GM12865 (cell line): ENCODE measurements at regions not wholly inside any gene's neighbourhood (a gene's known extent, or its start where the extent isn't known, plus 50 kb on each side); places are given as distances from the start of the nearest gene placed in this dataset.
"Not testable (repeated sequence)": the region's sequence is repeated elsewhere in the genome, so short reads cannot be mapped to it uniquely, and the experiment has no call there.

Experiments used
- DNase-seq: peaks from one replicate; pipeline ENCODE4 v3.0.0; 2010; ENCODE audit warnings: low read depth
- H3K4me3 ChIP-seq: 2 replicates; pipeline ENCODE4 v1.5.1; 2011; ENCODE audit warnings: mild to moderate bottlenecking, low read depth, low read length, control low read depth
- TF ChIP-seq, protein P1 (sequence below): IDR thresholded peaks from 2 replicates; pipeline ENCODE4 v1.5.1; 2011; ENCODE audit warnings: low read length, control low read depth, low read depth, inconsistent platforms; ENCODE audit not compliant: insufficient read depth; ENCODE audit errors: missing control alignments

DNA sequence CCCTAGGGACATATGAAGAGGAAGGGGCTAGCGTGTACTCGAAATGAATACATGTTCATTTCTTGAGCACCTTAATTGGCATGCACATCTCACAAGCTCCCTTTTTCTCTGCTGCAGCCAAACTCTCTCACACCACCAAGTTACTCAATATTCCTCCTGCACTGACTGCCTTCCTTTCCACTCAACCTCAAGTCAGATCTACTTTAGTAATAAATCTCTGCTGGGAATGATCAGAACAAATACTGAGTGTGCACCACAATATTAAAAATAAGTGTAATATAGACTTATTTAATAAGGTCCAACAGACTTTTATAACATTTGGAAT lies 995.8 kb upstream of the WWC1 start:
- no peak overlapping the region for H3K4me3 ChIP-seq
- TF ChIP-seq, protein P1, sequence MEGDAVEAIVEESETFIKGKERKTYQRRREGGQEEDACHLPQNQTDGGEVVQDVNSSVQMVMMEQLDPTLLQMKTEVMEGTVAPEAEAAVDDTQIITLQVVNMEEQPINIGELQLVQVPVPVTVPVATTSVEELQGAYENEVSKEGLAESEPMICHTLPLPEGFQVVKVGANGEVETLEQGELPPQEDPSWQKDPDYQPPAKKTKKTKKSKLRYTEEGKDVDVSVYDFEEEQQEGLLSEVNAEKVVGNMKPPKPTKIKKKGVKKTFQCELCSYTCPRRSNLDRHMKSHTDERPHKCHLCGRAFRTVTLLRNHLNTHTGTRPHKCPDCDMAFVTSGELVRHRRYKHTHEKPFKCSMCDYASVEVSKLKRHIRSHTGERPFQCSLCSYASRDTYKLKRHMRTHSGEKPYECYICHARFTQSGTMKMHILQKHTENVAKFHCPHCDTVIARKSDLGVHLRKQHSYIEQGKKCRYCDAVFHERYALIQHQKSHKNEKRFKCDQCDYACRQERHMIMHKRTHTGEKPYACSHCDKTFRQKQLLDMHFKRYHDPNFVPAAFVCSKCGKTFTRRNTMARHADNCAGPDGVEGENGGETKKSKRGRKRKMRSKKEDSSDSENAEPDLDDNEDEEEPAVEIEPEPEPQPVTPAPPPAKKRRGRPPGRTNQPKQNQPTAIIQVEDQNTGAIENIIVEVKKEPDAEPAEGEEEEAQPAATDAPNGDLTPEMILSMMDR, result no peak
- DNase-seq, result no peak

DNA sequence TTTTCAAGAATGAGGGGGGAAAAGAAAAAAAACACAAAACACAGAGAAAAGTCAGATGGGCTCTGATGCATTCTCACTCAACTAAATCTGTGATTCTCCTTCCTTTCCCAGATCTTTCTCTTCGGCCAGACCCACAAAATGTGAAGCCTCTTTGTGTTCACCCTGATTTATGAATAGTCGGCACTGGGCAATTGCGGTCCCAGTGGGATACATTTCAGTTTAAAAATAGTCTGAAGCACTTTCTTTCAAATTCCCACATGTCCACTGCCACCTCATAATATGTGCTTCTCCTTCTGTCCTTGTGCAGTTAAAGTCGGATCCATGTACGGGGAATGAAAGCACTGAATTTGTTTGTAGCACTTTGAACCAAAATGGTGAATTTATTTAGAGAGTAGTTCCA lies 995.4 kb upstream of the WWC1 start:
- TF ChIP-seq, protein P1, result no peak
- no peak overlapping the region for H3K4me3 ChIP-seq
- no peak for DNase-seq

DNA sequence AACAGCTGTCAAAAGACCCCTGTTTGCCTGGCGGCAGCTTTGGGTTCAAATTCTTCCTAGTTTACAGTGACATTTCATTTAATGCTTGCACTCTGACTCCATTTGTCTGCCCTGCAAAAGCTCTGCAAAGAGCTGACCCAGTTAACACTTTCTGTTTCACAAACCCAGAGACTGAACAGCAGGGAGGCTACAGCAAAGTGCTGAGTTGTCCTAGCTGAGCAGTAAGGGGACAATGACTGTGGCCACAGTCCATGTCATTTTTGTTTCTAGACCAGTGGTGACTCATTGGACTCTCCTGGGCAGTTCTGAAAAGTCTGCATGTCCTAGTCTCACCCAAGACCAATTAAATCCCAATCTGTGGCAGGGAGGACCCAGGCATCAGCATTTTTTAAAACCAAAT lies 994.8 kb upstream of the WWC1 start:
- H3K4me3 ChIP-seq, result no peak overlapping the region
- no peak for DNase-seq
- TF ChIP-seq, protein P1, result no peak

DNA sequence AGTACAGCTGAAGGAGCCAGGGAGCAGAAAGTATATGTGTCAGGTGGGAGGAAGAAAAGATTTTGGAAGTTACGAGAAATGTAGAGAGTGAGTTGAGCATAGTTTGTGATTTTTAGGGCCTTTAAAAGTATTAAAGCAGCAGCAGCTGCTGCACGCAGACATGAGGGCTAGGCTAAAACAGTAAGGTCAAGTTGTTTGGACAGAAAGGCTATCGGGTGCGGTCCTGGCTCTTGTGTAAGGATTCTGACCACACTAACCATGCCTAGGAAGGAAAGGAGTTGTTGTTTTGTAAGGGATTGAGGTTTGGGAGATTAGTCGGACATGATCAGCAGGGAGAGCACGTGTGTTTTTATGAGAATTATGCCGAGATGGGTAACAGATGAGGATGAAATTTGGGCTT lies 991.6 kb upstream of the WWC1 start:
- DNase-seq, H3K4me3 ChIP-seq: not testable (repeated sequence)

DNA sequence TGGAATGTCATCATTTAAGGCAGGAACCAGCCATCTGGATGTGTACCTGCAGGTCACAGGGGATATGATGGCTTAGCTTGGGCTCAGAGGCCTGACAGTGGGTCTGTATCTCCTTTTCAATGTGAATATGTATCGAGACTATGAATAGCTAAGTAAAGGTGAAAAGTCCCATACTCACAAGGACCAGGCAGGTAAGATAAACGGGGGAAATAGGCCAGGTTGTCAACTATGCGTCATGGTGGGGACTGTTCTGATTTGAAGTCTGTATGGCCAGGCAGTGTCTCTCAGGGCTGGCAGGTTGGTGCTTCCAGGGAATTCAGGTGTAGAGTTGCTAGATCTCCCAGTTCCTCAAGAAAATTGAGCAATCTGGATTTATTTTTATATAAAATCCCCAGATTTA lies 987.9 kb upstream of the WWC1 start:
- DNase-seq, result no peak
- TF ChIP-seq, protein P1, result no peak
- H3K4me3 ChIP-seq, result no peak overlapping the region

DNA sequence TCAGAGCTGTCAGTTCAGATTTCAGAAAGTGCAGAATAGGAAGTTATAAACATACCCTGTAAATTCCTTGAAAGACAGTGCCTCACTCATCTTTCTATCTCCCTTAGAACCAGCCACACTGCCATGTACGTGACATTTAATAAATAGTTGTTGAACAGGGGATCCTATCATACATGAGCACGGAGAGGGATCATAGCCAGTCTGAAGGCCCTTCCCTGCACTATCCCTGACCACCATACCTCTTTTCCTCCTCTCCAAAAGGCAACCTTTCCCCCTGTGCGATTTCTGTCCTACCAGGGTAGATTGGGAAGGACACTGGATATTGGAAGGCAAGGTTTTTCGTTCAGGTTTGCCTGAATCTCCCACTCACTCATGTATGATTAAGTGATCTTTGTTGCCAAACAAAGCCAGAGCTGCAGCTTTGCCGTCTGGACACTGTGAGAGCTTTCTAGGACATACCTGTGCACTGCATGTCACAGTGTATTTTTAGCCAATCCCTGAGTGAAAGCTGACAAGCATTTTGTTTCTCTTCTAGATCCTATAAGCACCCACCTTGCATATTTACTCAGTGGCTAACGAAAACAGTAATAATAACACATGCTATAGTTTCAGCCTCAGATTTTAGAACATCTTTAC lies 986.5 kb upstream of the WWC1 start:
- DNase-seq, result no peak
- TF ChIP-seq, protein P1, result no peak
- no peak overlapping the region for H3K4me3 ChIP-seq

DNA sequence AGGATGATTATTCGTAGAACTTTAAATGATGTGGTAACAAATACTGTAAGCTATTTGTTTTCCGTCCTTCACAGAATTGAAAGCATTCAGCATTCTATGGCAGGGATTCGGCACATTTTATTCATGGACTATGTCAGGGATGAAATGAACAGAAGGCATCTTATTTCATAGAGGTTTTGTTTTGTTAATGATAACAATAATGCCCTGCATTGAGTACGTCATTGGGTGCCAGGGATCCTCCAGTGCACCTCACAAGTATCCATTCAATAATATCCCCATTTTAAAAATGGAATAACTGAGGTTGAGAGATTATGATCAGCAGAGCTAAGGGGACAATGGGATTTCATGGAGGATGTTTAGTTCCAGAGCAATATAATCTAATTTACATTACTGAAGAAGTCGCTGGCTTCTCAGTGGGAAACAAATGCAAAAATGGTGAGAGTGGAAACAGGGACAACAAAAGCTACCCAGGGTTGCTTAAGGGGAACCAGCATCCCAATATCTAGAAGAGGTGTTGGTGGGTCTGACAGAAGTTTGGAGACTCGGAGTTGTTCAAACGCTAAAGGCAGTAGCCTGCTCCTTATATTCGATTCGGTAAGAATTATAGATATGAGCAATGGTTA lies 985.7 kb upstream of the WWC1 start:
- no peak overlapping the region for H3K4me3 ChIP-seq
- no peak for DNase-seq

More for the DNA sequence above, 985.7 kb upstream of the WWC1 start:
- TF ChIP-seq, protein P1, result no peak
